ENCODE measurements at regions not wholly inside any gene's neighbourhood (a gene's known extent, or its start where the extent isn't known, plus 50 kb on each side); places are given as distances from the start of the nearest gene placed in this dataset.

GRCh38 chr16:6804461-6804860, 528.2 kb upstream of the RBFOX1 start:
- H4K20me1 ChIP-seq (ENCODE audit: low read length), result no peaks in the 10 kb centered on the region
- H3K27me3 ChIP-seq (ENCODE audit: low read length), result no peaks in the 10 kb centered on the region
- no peak overlapping the region for H3K27ac ChIP-seq (ENCODE audit: low read length)
- H3K9ac ChIP-seq (ENCODE audit: low read length), result no peak overlapping the region
- H3K4me3 ChIP-seq (ENCODE audit: low read length), result no peak overlapping the region
- ChIA-PET CTCF (no interaction called here), POLR2A (ENCODE audit: unreplicated experiment) (no interaction called here)
- no peak for DNase-seq
- H3K36me3 ChIP-seq (ENCODE audit: low read depth, low read length), result no peaks in the 10 kb centered on the region
- TF ChIP-seq CTCF (conservative IDR thresholded peaks at IDR 0.05; ENCODE audit: low read depth, low read length) (no peak), EZH2phosphoT487 (IDR thresholded peaks at IDR 0.05; ENCODE audit: borderline replicate concordance, low read length) (no peak), EZH2 (IDR thresholded peaks at IDR 0.05; ENCODE audit: low read length, unreplicated experiment) (no peak)
- H3K79me2 ChIP-seq (ENCODE audit: low read length), result no peaks in the 10 kb centered on the region
- no TSS peak for BruUV-seq (replicated peaks)
- no peaks in the 10 kb centered on the region for H3K9me3 ChIP-seq (ENCODE audit: low read length)
- H3F3A ChIP-seq (ENCODE audit: low read length, unreplicated experiment), result no peaks in the 10 kb centered on the region
- no peak overlapping the region for H3K4me2 ChIP-seq (ENCODE audit: low read length)
- ATAC-seq, result no peak
- intact Hi-C loops (cut with micrococcal nuclease), result no loop called here
- H3K4me1 ChIP-seq (ENCODE audit: insufficient read depth, low read length), result no peaks in the 10 kb centered on the region
- H2AFZ ChIP-seq (ENCODE audit: low read length), result no peak overlapping the region
- H3K9me2 ChIP-seq (replicated peaks; ENCODE audit: low read length), result no peaks in the 10 kb centered on the region

DNA sequence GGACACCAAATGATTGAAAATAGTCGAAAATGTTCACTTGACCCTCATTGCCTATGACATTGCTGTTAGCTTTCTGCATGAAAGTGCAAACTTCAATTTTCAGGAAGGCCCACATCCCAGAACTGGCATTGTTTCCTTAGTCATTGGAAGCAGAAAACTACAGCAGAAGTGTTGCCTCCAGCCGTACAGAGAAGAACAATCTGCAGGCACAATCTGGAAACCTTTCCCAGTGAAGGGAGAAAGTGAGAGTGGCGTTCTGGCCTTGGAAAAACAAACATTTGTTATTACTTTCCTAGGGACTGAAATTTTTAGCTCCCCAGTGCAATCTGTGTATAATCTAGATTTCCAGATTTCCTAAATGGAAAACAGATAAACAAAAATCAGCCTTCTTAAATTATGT, 529.5 kb upstream of the RBFOX1 start:
- ATAC-seq (no peak), DNase-seq (no peak)
- Histone ChIP-seq H4K20me1 (ENCODE audit: low read length) (no peaks in the 10 kb centered on the region), H3K27ac (ENCODE audit: low read length) (no peak overlapping the region), H3K79me2 (ENCODE audit: low read length) (no peaks in the 10 kb centered on the region), H3K9me2 (replicated peaks; ENCODE audit: low read length) (no peaks in the 10 kb centered on the region), H3K9ac (ENCODE audit: low read length) (no peak overlapping the region), H2AFZ (ENCODE audit: low read length) (no peak overlapping the region), H3K4me2 (ENCODE audit: low read length) (no peak overlapping the region), H3K27me3 (ENCODE audit: low read length) (no peaks in the 10 kb centered on the region), H3K36me3 (ENCODE audit: low read depth, low read length) (no peaks in the 10 kb centered on the region), H3K4me1 (ENCODE audit: insufficient read depth, low read length) (no peaks in the 10 kb centered on the region), H3F3A (ENCODE audit: low read length, unreplicated experiment) (no peaks in the 10 kb centered on the region), H3K4me3 (ENCODE audit: low read length) (no peak overlapping the region), H3K9me3 (ENCODE audit: low read length) (no peaks in the 10 kb centered on the region)
- BruUV-seq (replicated peaks), result no TSS peak
- ChIA-PET POLR2A (ENCODE audit: unreplicated experiment) (no interaction called here), CTCF (no interaction called here)
- TF ChIP-seq EZH2phosphoT487 (IDR thresholded peaks at IDR 0.05; ENCODE audit: borderline replicate concordance, low read length) (no peak), EZH2 (IDR thresholded peaks at IDR 0.05; ENCODE audit: low read length, unreplicated experiment) (no peak), CTCF (conservative IDR thresholded peaks at IDR 0.05; ENCODE audit: low read depth, low read length) (no peak)
- intact Hi-C loops (cut with micrococcal nuclease), result no loop called here

DNA sequence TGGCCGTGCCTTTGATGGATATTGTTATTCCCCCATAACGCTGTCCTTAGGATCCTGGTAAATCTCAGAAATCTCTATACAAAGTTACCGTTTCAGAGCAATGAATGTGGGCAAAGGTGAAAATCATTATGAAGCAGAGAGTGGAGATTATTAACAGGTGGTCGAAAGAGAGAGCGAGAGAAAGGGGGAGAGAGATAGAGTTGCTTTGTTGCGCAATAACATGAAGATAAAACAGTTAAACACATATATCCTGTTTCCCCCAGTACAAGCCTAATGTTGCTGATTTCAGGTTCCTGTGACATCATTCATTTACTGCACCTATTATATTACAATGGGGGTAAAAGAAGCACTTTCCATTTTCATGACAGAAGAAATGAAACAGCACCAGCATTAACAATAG, 535.4 kb upstream of the RBFOX1 start:
- Histone ChIP-seq H3K9me3 (ENCODE audit: low read length) (no peaks in the 10 kb centered on the region), H3K4me3 (ENCODE audit: low read length) (no peak overlapping the region), H3K9ac (ENCODE audit: low read length) (no peak overlapping the region), H4K20me1 (ENCODE audit: low read length) (no peaks in the 10 kb centered on the region), H3K27ac (ENCODE audit: low read length) (no peak overlapping the region), H3K27me3 (ENCODE audit: low read length) (no peaks in the 10 kb centered on the region), H3K4me2 (ENCODE audit: low read length) (no peak overlapping the region), H3F3A (ENCODE audit: low read length, unreplicated experiment) (no peaks in the 10 kb centered on the region), H3K36me3 (ENCODE audit: low read depth, low read length) (no peaks in the 10 kb centered on the region), H3K4me1 (ENCODE audit: insufficient read depth, low read length) (no peaks in the 10 kb centered on the region), H3K79me2 (ENCODE audit: low read length) (no peaks in the 10 kb centered on the region), H3K9me2 (replicated peaks; ENCODE audit: low read length) (no peaks in the 10 kb centered on the region), H2AFZ (ENCODE audit: low read length) (no peak overlapping the region)
- no peak for TF ChIP-seq EZH2phosphoT487 (IDR thresholded peaks at IDR 0.05; ENCODE audit: borderline replicate concordance, low read length)
- TF ChIP-seq EZH2 (IDR thresholded peaks at IDR 0.05; ENCODE audit: low read length, unreplicated experiment), result no peak
- TF ChIP-seq CTCF (conservative IDR thresholded peaks at IDR 0.05; ENCODE audit: low read depth, low read length), result no peak
- intact Hi-C loops (cut with micrococcal nuclease), result no loop called here
- POLR2A ChIA-PET (ENCODE audit: unreplicated experiment), result no interaction called here
- ATAC-seq, result no peak
- no TSS peak for BruUV-seq (replicated peaks)
- no peak for DNase-seq
- CTCF ChIA-PET, result no interaction called here
